ENCODE measurements at regions not wholly inside any gene's neighbourhood (a gene's known extent, or its start where the extent isn't known, plus 50 kb on each side); places are given as distances from the start of the nearest gene placed in this dataset.
A peak's percentile ranks its signal among the peaks of the same experiment; 100 is the strongest.
"Not testable (repeated sequence)": the region's sequence is repeated elsewhere in the genome, so short reads cannot be mapped to it uniquely, and the experiment has no call there.

- DNase-seq (ENCODE audit: low spot score) (peak; percentile 92), ATAC-seq (peak; percentile 91)
These were observed 704.8 kb upstream of the SLC35B3 start for GRCh38 chr6:9140172-9140571.

GRCh38 chr6:9139746-9140145, 704.4 kb upstream of the SLC35B3 start:
- DNase-seq (ENCODE audit: low spot score), result no peak

GRCh38 chr6:9138936-9139335, 703.6 kb upstream of the SLC35B3 start:
- DNase-seq (ENCODE audit: low spot score) (no peak), ATAC-seq (no peak)

More at GRCh38 chr6:9139746-9140145, 704.4 kb upstream of the SLC35B3 start:
- ATAC-seq, result peak; percentile 62

GRCh38 chr6:9136141-9136822, 700.9 kb upstream of the SLC35B3 start:
- DNase-seq (ENCODE audit: low spot score) (no peak), ATAC-seq (no peak)

- peak; percentile 81 for DNase-seq (ENCODE audit: low spot score)
- ATAC-seq, result peak; percentile 96
These were observed 696.3 kb upstream of the SLC35B3 start for GRCh38 chr6:9131616-9132015.

- DNase-seq (ENCODE audit: low spot score) (no peak), ATAC-seq (no peak)
These were observed 695.9 kb upstream of the SLC35B3 start for GRCh38 chr6:9131201-9131600.

GRCh38 chr6:9128970-9129369, 693.6 kb upstream of the SLC35B3 start:
- ATAC-seq, result no peak
- no peak for DNase-seq (ENCODE audit: low spot score)

GRCh38 chr6:9126878-9127560, 691.7 kb upstream of the SLC35B3 start:
- DNase-seq (ENCODE audit: low spot score) (no peak), ATAC-seq (no peak)

GRCh38 chr6:9126034-9126433, 690.7 kb upstream of the SLC35B3 start:
- not testable (repeated sequence) for DNase-seq (ENCODE audit: low spot score); ATAC-seq

- no peak for DNase-seq (ENCODE audit: low spot score)
- ATAC-seq, result no peak
These were observed 686.2 kb upstream of the SLC35B3 start for GRCh38 chr6:9121549-9121948.

GRCh38 chr6:9116026-9116425, 680.7 kb upstream of the SLC35B3 start:
- ATAC-seq (no peak), DNase-seq (ENCODE audit: low spot score) (no peak)

GRCh38 chr6:9112544-9112943, 677.2 kb upstream of the SLC35B3 start:
- no peak for DNase-seq (ENCODE audit: low spot score)
- no peak for ATAC-seq

- DNase-seq (ENCODE audit: low spot score) (no peak), ATAC-seq (peak; percentile 60)
These were observed 668.7 kb upstream of the SLC35B3 start for GRCh38 chr6:9103876-9104521.

GRCh38 chr6:9101920-9102319, 666.6 kb upstream of the SLC35B3 start:
- no peak for DNase-seq (ENCODE audit: low spot score)
- peak; percentile 24 for ATAC-seq

- ATAC-seq (peak; percentile 89), DNase-seq (ENCODE audit: low spot score) (no peak)
These were observed 665.7 kb upstream of the SLC35B3 start for GRCh38 chr6:9100869-9101580.

- ATAC-seq (no peak), DNase-seq (ENCODE audit: low spot score) (no peak)
These were observed 660.4 kb upstream of the SLC35B3 start for GRCh38 chr6:9095729-9096128.

GRCh38 chr6:9095137-9095536, 659.8 kb upstream of the SLC35B3 start:
- no peak for DNase-seq (ENCODE audit: low spot score)
- no peak for ATAC-seq

- no peak for ATAC-seq
- DNase-seq (ENCODE audit: low spot score), result no peak
These were observed 654.4 kb upstream of the SLC35B3 start for GRCh38 chr6:9089724-9090123.

- DNase-seq (ENCODE audit: low spot score) (no peak), ATAC-seq (no peak)
These were observed 652.1 kb upstream of the SLC35B3 start for GRCh38 chr6:9087470-9087869.

- no peak for ATAC-seq
These were observed 651.0 kb upstream of the SLC35B3 start for GRCh38 chr6:9086331-9086730.

GRCh38 chr6:9085709-9086070, 650.3 kb upstream of the SLC35B3 start:
- DNase-seq (ENCODE audit: low spot score) (no peak), ATAC-seq (no peak)

More at GRCh38 chr6:9086331-9086730, 651.0 kb upstream of the SLC35B3 start:
- no peak for DNase-seq (ENCODE audit: low spot score)
